ENCODE measurements at regions not wholly inside any gene's neighbourhood (a gene's known extent, or its start where the extent isn't known, plus 50 kb on each side); places are given as distances from the start of the nearest gene placed in this dataset.

- no peak for TF ChIP-seq POLR2A (IDR thresholded peaks at IDR 0.05)
- TF ChIP-seq CTCF (IDR thresholded peaks at IDR 0.05 in 4 of 5, conservative IDR thresholded peaks at IDR 0.05 in 1 of 5), result no peak
Observed at GRCh38 chr17:53218723-53219122, 604.0 kb upstream of the KIF2B start.
